ENCODE measurements at regions not wholly inside any gene's neighbourhood (a gene's known extent, or its start where the extent isn't known, plus 50 kb on each side); places are given as distances from the start of the nearest gene placed in this dataset.

GRCh38 chr7:153507885-153508284 lies 544.3 kb upstream of the DPP6 start:
- Histone ChIP-seq H3K9ac (ENCODE audit: low read length) (no peak overlapping the region), H4K5ac (ENCODE audit: low read length) (no peak overlapping the region), H3K4me1 (ENCODE audit: control insufficient read depth, low read depth, low read length) (no peaks in the 10 kb centered on the region), H3K36me3 (ENCODE audit: control insufficient read depth, insufficient read depth, low read length) (no peaks in the 10 kb centered on the region), H3K18ac (ENCODE audit: low read length) (no peak overlapping the region), H2BK5ac (ENCODE audit: low read length) (no peak overlapping the region), H3K4me2 (ENCODE audit: low read length) (no peak overlapping the region), H3K79me1 (ENCODE audit: low read length) (no peaks in the 10 kb centered on the region), H4K8ac (ENCODE audit: low read depth, low read length) (no peak overlapping the region), H3K56ac (ENCODE audit: low read length) (no peak overlapping the region), H2BK15ac (replicated peaks; ENCODE audit: low read depth) (no peak overlapping the region), H3K27me3 (ENCODE audit: insufficient read depth, low read length, poor library complexity) (no peaks in the 10 kb centered on the region), H3K4me3 (ENCODE audit: low read length) (no peak overlapping the region), H3K79me2 (ENCODE audit: control insufficient read depth, insufficient read depth, low read length) (no peaks in the 10 kb centered on the region), H3K27ac (ENCODE audit: low read depth, low read length) (no peak overlapping the region), H3K23ac (ENCODE audit: low read length) (no peak overlapping the region), H2BK120ac (ENCODE audit: low read depth, low read length) (no peak overlapping the region), H2AK5ac (ENCODE audit: low read length) (no peak overlapping the region), H3K4ac (ENCODE audit: low read depth, low read length) (no peak overlapping the region)
- no CpG with 5 or more reads among the region's 4 CpGs for WGBS (ENCODE audit: extremely low coverage, insufficient coverage, low lambda C conversion rate)
- no peak for DNase-seq

DNA sequence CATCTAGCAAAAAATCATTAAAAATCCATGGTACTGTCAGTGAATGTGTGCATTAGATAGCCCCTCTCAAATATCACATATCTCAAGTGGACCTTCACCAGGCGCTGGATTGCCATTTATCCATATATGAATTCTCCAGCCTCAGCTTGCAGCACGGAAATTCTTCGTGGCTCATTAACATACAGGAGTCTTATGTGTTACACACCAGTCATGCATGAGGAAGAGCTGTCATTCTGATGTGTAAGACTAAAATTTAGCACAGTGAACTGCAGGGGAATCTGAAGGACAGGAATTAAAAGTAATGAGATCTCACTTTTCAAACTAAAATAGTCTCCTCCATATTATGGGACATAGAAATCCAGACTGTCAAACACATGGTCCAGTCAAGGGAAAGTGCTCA lies 542.4 kb upstream of the DPP6 start:
- H3K36me3 ChIP-seq (ENCODE audit: control insufficient read depth, insufficient read depth, low read length) = no peaks in the 10 kb centered on the region
- no peaks in the 10 kb centered on the region for H3K4me1 ChIP-seq (ENCODE audit: control insufficient read depth, low read depth, low read length)
- no peak overlapping the region for H2AK5ac ChIP-seq (ENCODE audit: low read length)
- H3K27me3 ChIP-seq (ENCODE audit: insufficient read depth, low read length, poor library complexity) = no peaks in the 10 kb centered on the region
- H3K56ac ChIP-seq (ENCODE audit: low read length) = no peak overlapping the region
- H3K4me3 ChIP-seq (ENCODE audit: low read length) = no peak overlapping the region
- H3K9ac ChIP-seq (ENCODE audit: low read length) = no peak overlapping the region
- H3K4me2 ChIP-seq (ENCODE audit: low read length) = no peak overlapping the region
- no peak overlapping the region for H3K18ac ChIP-seq (ENCODE audit: low read length)
- no peak overlapping the region for H3K23ac ChIP-seq (ENCODE audit: low read length)
- H4K8ac ChIP-seq (ENCODE audit: low read depth, low read length) = no peak overlapping the region
- H3K79me2 ChIP-seq (ENCODE audit: control insufficient read depth, insufficient read depth, low read length) = no peaks in the 10 kb centered on the region
- no peak overlapping the region for H2BK5ac ChIP-seq (ENCODE audit: low read length)
- H3K79me1 ChIP-seq (ENCODE audit: low read length) = no peaks in the 10 kb centered on the region
- H2BK15ac ChIP-seq (replicated peaks; ENCODE audit: low read depth) = no peak overlapping the region
- WGBS (ENCODE audit: extremely low coverage, insufficient coverage, low lambda C conversion rate) = no CpG with 5 or more reads among the region's 3 CpGs
- DNase-seq = no peak
- no peak overlapping the region for H3K4ac ChIP-seq (ENCODE audit: low read depth, low read length)
- no peak overlapping the region for H3K27ac ChIP-seq (ENCODE audit: low read depth, low read length)
- no peak overlapping the region for H2BK120ac ChIP-seq (ENCODE audit: low read depth, low read length)
- H4K5ac ChIP-seq (ENCODE audit: low read length) = no peak overlapping the region

DNA sequence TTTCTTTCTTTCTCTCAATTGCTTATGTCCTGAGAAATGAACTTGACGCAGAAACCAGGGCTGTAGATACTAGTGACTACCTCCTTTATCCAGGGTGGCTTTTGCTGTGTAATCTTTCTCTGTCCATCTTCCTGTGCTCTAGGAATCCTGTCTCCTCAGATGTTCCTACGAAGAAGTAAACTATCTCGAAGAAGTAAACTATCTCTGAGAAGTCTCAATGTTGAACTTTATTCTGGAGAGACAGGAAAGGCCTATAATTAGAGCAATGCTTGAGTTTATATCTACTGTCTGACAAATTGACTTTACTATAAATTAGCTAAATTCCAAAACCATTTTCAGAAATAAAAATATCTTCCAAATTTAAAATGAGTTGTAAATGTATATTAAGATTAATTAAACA lies 541.5 kb upstream of the DPP6 start:
- Histone ChIP-seq H2AK5ac (ENCODE audit: low read length) (no peak overlapping the region), H3K36me3 (ENCODE audit: control insufficient read depth, insufficient read depth, low read length) (no peaks in the 10 kb centered on the region), H3K27me3 (ENCODE audit: insufficient read depth, low read length, poor library complexity) (no peaks in the 10 kb centered on the region), H3K4me3 (ENCODE audit: low read length) (no peak overlapping the region), H4K5ac (ENCODE audit: low read length) (no peak overlapping the region), H3K4me1 (ENCODE audit: control insufficient read depth, low read depth, low read length) (no peaks in the 10 kb centered on the region), H3K79me1 (ENCODE audit: low read length) (no peaks in the 10 kb centered on the region), H3K9ac (ENCODE audit: low read length) (no peak overlapping the region), H2BK15ac (replicated peaks; ENCODE audit: low read depth) (no peak overlapping the region), H3K79me2 (ENCODE audit: control insufficient read depth, insufficient read depth, low read length) (no peaks in the 10 kb centered on the region), H2BK5ac (ENCODE audit: low read length) (no peak overlapping the region), H3K56ac (ENCODE audit: low read length) (no peak overlapping the region), H2BK120ac (ENCODE audit: low read depth, low read length) (no peak overlapping the region), H3K27ac (ENCODE audit: low read depth, low read length) (no peak overlapping the region), H3K18ac (ENCODE audit: low read length) (no peak overlapping the region), H4K8ac (ENCODE audit: low read depth, low read length) (no peak overlapping the region), H3K23ac (ENCODE audit: low read length) (no peak overlapping the region), H3K4ac (ENCODE audit: low read depth, low read length) (no peak overlapping the region), H3K4me2 (ENCODE audit: low read length) (no peak overlapping the region)
- DNase-seq = no peak
- no CpG with 5 or more reads among the region's 3 CpGs for WGBS (ENCODE audit: extremely low coverage, insufficient coverage, low lambda C conversion rate)

GRCh38 chr7:153514032-153514431 lies 538.2 kb upstream of the DPP6 start:
- no peaks in the 10 kb centered on the region for H3K79me2 ChIP-seq (ENCODE audit: control insufficient read depth, insufficient read depth, low read length)
- H3K4me3 ChIP-seq (ENCODE audit: low read length) = no peak overlapping the region
- no peaks in the 10 kb centered on the region for H3K79me1 ChIP-seq (ENCODE audit: low read length)
- H3K4ac ChIP-seq (ENCODE audit: low read depth, low read length) = no peak overlapping the region
- H4K5ac ChIP-seq (ENCODE audit: low read length) = no peak overlapping the region
- no peaks in the 10 kb centered on the region for H3K4me1 ChIP-seq (ENCODE audit: control insufficient read depth, low read depth, low read length)
- H3K9ac ChIP-seq (ENCODE audit: low read length) = no peak overlapping the region
- no peak overlapping the region for H3K4me2 ChIP-seq (ENCODE audit: low read length)
- H3K27me3 ChIP-seq (ENCODE audit: insufficient read depth, low read length, poor library complexity) = no peaks in the 10 kb centered on the region
- no peak overlapping the region for H2AK5ac ChIP-seq (ENCODE audit: low read length)
- H3K18ac ChIP-seq (ENCODE audit: low read length) = no peak overlapping the region
- no peak overlapping the region for H3K27ac ChIP-seq (ENCODE audit: low read depth, low read length)
- no peak overlapping the region for H3K23ac ChIP-seq (ENCODE audit: low read length)
- H4K8ac ChIP-seq (ENCODE audit: low read depth, low read length) = no peak overlapping the region
- WGBS (ENCODE audit: extremely low coverage, insufficient coverage, low lambda C conversion rate) = no CpG with 5 or more reads among the region's 5 CpGs
- no peak for DNase-seq
- no peak overlapping the region for H2BK5ac ChIP-seq (ENCODE audit: low read length)
- H3K56ac ChIP-seq (ENCODE audit: low read length) = no peak overlapping the region
- H2BK120ac ChIP-seq (ENCODE audit: low read depth, low read length) = no peak overlapping the region
- no peak overlapping the region for H2BK15ac ChIP-seq (replicated peaks; ENCODE audit: low read depth)
- H3K36me3 ChIP-seq (ENCODE audit: control insufficient read depth, insufficient read depth, low read length) = no peaks in the 10 kb centered on the region

GRCh38 chr7:153515359-153515758 lies 536.8 kb upstream of the DPP6 start:
- no CpG with 5 or more reads among the region's 4 CpGs for WGBS (ENCODE audit: extremely low coverage, insufficient coverage, low lambda C conversion rate)
- H2BK5ac ChIP-seq (ENCODE audit: low read length) = no peak overlapping the region
- no peak overlapping the region for H2AK5ac ChIP-seq (ENCODE audit: low read length)

DNA sequence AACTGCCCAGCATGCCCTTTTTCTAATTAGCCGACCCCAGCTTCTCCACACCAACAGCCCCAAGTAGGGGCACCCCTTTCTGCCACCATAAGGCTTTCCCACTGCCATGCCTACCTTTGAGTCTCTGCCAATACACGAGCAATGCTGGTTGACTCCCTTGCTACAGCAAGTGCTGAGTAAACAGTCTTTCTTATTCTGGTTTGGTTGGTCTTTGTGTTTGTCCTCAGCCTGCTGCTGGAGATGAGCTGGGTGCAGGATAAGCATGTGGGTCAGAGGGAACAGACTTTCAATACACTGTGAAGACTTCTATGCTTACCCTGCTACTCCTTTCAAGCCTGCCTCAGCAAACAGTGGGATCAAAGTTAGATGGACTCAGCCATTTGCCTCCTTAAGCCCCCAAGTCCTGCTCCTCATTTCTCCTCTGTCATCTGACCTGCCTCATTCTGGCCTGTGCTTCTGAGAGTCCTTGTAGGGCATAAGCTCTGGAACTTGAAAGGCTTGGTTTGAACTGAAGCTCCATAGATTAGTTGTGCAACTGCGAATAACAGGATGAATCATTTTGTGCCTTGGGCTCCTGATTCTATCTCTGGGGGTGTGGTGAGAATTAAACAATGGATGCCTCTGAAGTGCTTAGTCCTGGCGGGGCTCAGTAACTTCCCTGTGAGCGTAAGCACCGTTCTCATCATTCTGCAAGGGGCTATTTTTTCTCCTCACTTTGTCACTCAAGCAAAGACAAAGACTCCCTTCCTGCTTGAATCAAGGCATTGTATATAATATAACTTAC lies 533.8 kb upstream of the DPP6 start:
- WGBS (ENCODE audit: extremely low coverage, insufficient coverage, low lambda C conversion rate) = no CpG with 5 or more reads among the region's 6 CpGs
- no peak overlapping the region for H3K4me3 ChIP-seq (ENCODE audit: low read length)
- no peak overlapping the region for H3K23ac ChIP-seq (ENCODE audit: low read length)
- H2BK5ac ChIP-seq (ENCODE audit: low read length) = no peak overlapping the region
- H4K5ac ChIP-seq (ENCODE audit: low read length) = no peak overlapping the region
- H3K27me3 ChIP-seq (ENCODE audit: insufficient read depth, low read length, poor library complexity) = no peaks in the 10 kb centered on the region
- H4K8ac ChIP-seq (ENCODE audit: low read depth, low read length) = no peak overlapping the region
- H2AK5ac ChIP-seq (ENCODE audit: low read length) = no peak overlapping the region
- no peaks in the 10 kb centered on the region for H3K36me3 ChIP-seq (ENCODE audit: control insufficient read depth, insufficient read depth, low read length)
- no peak overlapping the region for H3K27ac ChIP-seq (ENCODE audit: low read depth, low read length)
- H2BK15ac ChIP-seq (replicated peaks; ENCODE audit: low read depth) = no peak overlapping the region
- H3K18ac ChIP-seq (ENCODE audit: low read length) = no peak overlapping the region
- H3K4ac ChIP-seq (ENCODE audit: low read depth, low read length) = no peak overlapping the region
- no peak overlapping the region for H3K9ac ChIP-seq (ENCODE audit: low read length)
- peak; percentile 26 for DNase-seq
- no peaks in the 10 kb centered on the region for H3K79me1 ChIP-seq (ENCODE audit: low read length)
- no peaks in the 10 kb centered on the region for H3K79me2 ChIP-seq (ENCODE audit: control insufficient read depth, insufficient read depth, low read length)
- H3K4me1 ChIP-seq (ENCODE audit: control insufficient read depth, low read depth, low read length) = no peaks in the 10 kb centered on the region
- H3K56ac ChIP-seq (ENCODE audit: low read length) = no peak overlapping the region
- H2BK120ac ChIP-seq (ENCODE audit: low read depth, low read length) = no peak overlapping the region
- H3K4me2 ChIP-seq (ENCODE audit: low read length) = no peak overlapping the region

More at GRCh38 chr7:153515359-153515758, 536.8 kb upstream of the DPP6 start:
- H3K79me2 ChIP-seq (ENCODE audit: control insufficient read depth, insufficient read depth, low read length) = no peaks in the 10 kb centered on the region
- no peaks in the 10 kb centered on the region for H3K27me3 ChIP-seq (ENCODE audit: insufficient read depth, low read length, poor library complexity)
- H3K23ac ChIP-seq (ENCODE audit: low read length) = no peak overlapping the region
- no peak overlapping the region for H4K8ac ChIP-seq (ENCODE audit: low read depth, low read length)
- H3K18ac ChIP-seq (ENCODE audit: low read length) = no peak overlapping the region
- H3K27ac ChIP-seq (ENCODE audit: low read depth, low read length) = no peak overlapping the region
- H2BK15ac ChIP-seq (replicated peaks; ENCODE audit: low read depth) = no peak overlapping the region
- no peaks in the 10 kb centered on the region for H3K4me1 ChIP-seq (ENCODE audit: control insufficient read depth, low read depth, low read length)
- H3K9ac ChIP-seq (ENCODE audit: low read length) = no peak overlapping the region
- no peaks in the 10 kb centered on the region for H3K79me1 ChIP-seq (ENCODE audit: low read length)
- no peak overlapping the region for H4K5ac ChIP-seq (ENCODE audit: low read length)
- no peaks in the 10 kb centered on the region for H3K36me3 ChIP-seq (ENCODE audit: control insufficient read depth, insufficient read depth, low read length)
- no peak overlapping the region for H3K56ac ChIP-seq (ENCODE audit: low read length)
- no peak overlapping the region for H3K4ac ChIP-seq (ENCODE audit: low read depth, low read length)
- no peak for DNase-seq
- H3K4me2 ChIP-seq (ENCODE audit: low read length) = no peak overlapping the region
- no peak overlapping the region for H2BK120ac ChIP-seq (ENCODE audit: low read depth, low read length)
- H3K4me3 ChIP-seq (ENCODE audit: low read length) = no peak overlapping the region

Measured in mesendoderm (in vitro differentiated cells).